ENCODE measurements at regions not wholly inside any gene's neighbourhood (a gene's known extent, or its start where the extent isn't known, plus 50 kb on each side); places are given as distances from the start of the nearest gene placed in this dataset.

- TF ChIP-seq E2F4 (CRISPR knock-in tag; IDR thresholded peaks at IDR 0.05; ENCODE audit: borderline replicate concordance, low read depth) (no peak), ATF3 (CRISPR knock-in tag; conservative IDR thresholded peaks at IDR 0.05) (no peak), ZMAT4 (CRISPR knock-in tag; IDR thresholded peaks at IDR 0.05) (no peak), TEAD1 (CRISPR knock-in tag; IDR thresholded peaks at IDR 0.05) (no peak), MLX (CRISPR knock-in tag; IDR thresholded peaks at IDR 0.05) (no peak), ERG (CRISPR knock-in tag; IDR thresholded peaks at IDR 0.05) (no peak), ETV6 (CRISPR knock-in tag; IDR thresholded peaks at IDR 0.05) (no peak), CREB1 (CRISPR knock-in tag; IDR thresholded peaks at IDR 0.05) (no peak), ATF1 (CRISPR knock-in tag; IDR thresholded peaks at IDR 0.05) (no peak), FOXJ3 (CRISPR knock-in tag; IDR thresholded peaks at IDR 0.05; ENCODE audit: borderline replicate concordance) (no peak)
Measured at GRCh38 chr4:146054676-146055075, 116.1 kb upstream of the ZNF827 start (continued).

- H3K4me3 Mint-ChIP-seq = no peak overlapping the region
- no peak for DNase-seq (ENCODE audit: low spot score)
- H3K27ac Mint-ChIP-seq = no peak overlapping the region
Measured at GRCh38 chr4:146053891-146054290, 115.3 kb upstream of the ZNF827 start.

More at GRCh38 chr4:146053891-146054290, 115.3 kb upstream of the ZNF827 start:
- Mint-ChIP-seq H3K27me3 (ENCODE audit: low read depth) (no peaks in the 10 kb centered on the region), H3K4me1 (peaks cover 15% of the 10 kb centered on the region), H3K9me3 (peaks cover 7% of the 10 kb centered on the region), H3K36me3 (peaks cover under 1% of the 10 kb centered on the region; the same call in 1 of the 2 replicates)
- POLR2A ChIA-PET = no interaction called here
- no peak for ATAC-seq
- no peak for TF ChIP-seq CDX4 (CRISPR knock-in tag; IDR thresholded peaks at IDR 0.05; ENCODE audit: borderline replicate concordance)
- no peak for TF ChIP-seq MXD4 (CRISPR knock-in tag; IDR thresholded peaks at IDR 0.05; ENCODE audit: borderline replicate concordance)
- no peak for TF ChIP-seq CBFB (CRISPR knock-in tag; IDR thresholded peaks at IDR 0.05; ENCODE audit: low read depth)
- TF ChIP-seq AR (CRISPR knock-in tag; IDR thresholded peaks at IDR 0.05) = no peak
- no peak for TF ChIP-seq ZNF423 (CRISPR knock-in tag; IDR thresholded peaks at IDR 0.05)
- TF ChIP-seq GTF2I (CRISPR knock-in tag; conservative IDR thresholded peaks at IDR 0.05) = no peak
- TF ChIP-seq NFYB (CRISPR knock-in tag; conservative IDR thresholded peaks at IDR 0.05; ENCODE audit: low read depth) = no peak
- no peak for TF ChIP-seq RORB (CRISPR knock-in tag; IDR thresholded peaks at IDR 0.05)
- TF ChIP-seq ATF3 (CRISPR knock-in tag; conservative IDR thresholded peaks at IDR 0.05) = no peak
- no peak for TF ChIP-seq EMX1 (CRISPR knock-in tag; IDR thresholded peaks at IDR 0.05)
- no peak for TF ChIP-seq ZNF281 (CRISPR knock-in tag; IDR thresholded peaks at IDR 0.05)
- TF ChIP-seq ZNF263 (CRISPR knock-in tag; IDR thresholded peaks at IDR 0.05; ENCODE audit: low read depth) = no peak
- TF ChIP-seq ZNF425 (CRISPR knock-in tag; conservative IDR thresholded peaks at IDR 0.05) = no peak
- no peak for TF ChIP-seq MLX (CRISPR knock-in tag; IDR thresholded peaks at IDR 0.05)
- CTCF ChIA-PET = no interaction called here

All from WTC11 (cell line).